Activated CD4-positive, alpha-beta T cell treated with anti-CD3 and anti-CD28 coated beads, Interleukin-2, amount 10 ng/mL, durations not matched to agents 7 days and 5 days (primary cell): ENCODE measurements at regions not wholly inside any gene's neighbourhood (a gene's known extent, or its start where the extent isn't known, plus 50 kb on each side); places are given as distances from the start of the nearest gene placed in this dataset.

Experiments used
- CTCF ChIA-PET: fragments of 350-600 bp; sonication (Branson Sonifier 250); formaldehyde crosslinking; loops from one replicate; lab custom pipeline; 2021; ENCODE audit warnings: antibody characterized with exemption; lab: Charles Lee
- POLR2A ChIA-PET: fragments of 350-600 bp; sonication (Branson Sonifier 250); formaldehyde crosslinking; loops from one replicate; lab custom pipeline; 2021; ENCODE audit warnings: antibody characterized with exemption; lab: Charles Lee
- DNase-seq: peaks from one replicate; pipeline ENCODE4 v3.0.0-alpha.2; 2020
- H3K27ac Mint-ChIP-seq: one replicate; pipeline ENCODE4 v1.8.0; 2021; ENCODE audit warnings: mild to moderate bottlenecking, moderate library complexity, mixed read lengths
- H3K27me3 Mint-ChIP-seq: one replicate; pipeline ENCODE4 v1.8.0; 2021; ENCODE audit warnings: mixed read lengths
- H3K36me3 Mint-ChIP-seq: one replicate; pipeline ENCODE4 v1.8.0; 2021; ENCODE audit warnings: low read depth, mixed read lengths
- H3K4me1 Mint-ChIP-seq: one replicate; pipeline ENCODE4 v1.8.0; 2021; ENCODE audit warnings: mixed read lengths
- H3K4me3 Mint-ChIP-seq: one replicate; pipeline ENCODE4 v1.8.0; 2021; ENCODE audit warnings: mild to moderate bottlenecking, moderate library complexity, mixed read lengths
- H3K9me3 Mint-ChIP-seq: one replicate; pipeline ENCODE4 v1.8.0; 2021; ENCODE audit warnings: mixed read lengths

GRCh38 chr5:169354921-169355320 is 54.0 kb upstream of the SLIT3 start:
- H3K9me3 Mint-ChIP-seq, result no peaks in the 10 kb centered on the region
- POLR2A ChIA-PET, result no interaction called here
- peaks cover 8% of the 10 kb centered on the region for H3K27me3 Mint-ChIP-seq
- no peaks in the 10 kb centered on the region for H3K4me1 Mint-ChIP-seq
- no peaks in the 10 kb centered on the region for H3K36me3 Mint-ChIP-seq
- H3K4me3 Mint-ChIP-seq, result no peak overlapping the region
- no peak overlapping the region for H3K27ac Mint-ChIP-seq
- CTCF ChIA-PET, result no interaction called here
- DNase-seq, result no peak

GRCh38 chr5:169354263-169354662 is 53.3 kb upstream of the SLIT3 start:
- ChIA-PET POLR2A (no interaction called here), CTCF (no interaction called here)
- no peaks in the 10 kb centered on the region for H3K9me3 Mint-ChIP-seq
- H3K36me3 Mint-ChIP-seq, result no peaks in the 10 kb centered on the region
- H3K27ac Mint-ChIP-seq, result no peak overlapping the region
- peaks cover 8% of the 10 kb centered on the region for H3K27me3 Mint-ChIP-seq
- DNase-seq, result no peak
- no peaks in the 10 kb centered on the region for H3K4me1 Mint-ChIP-seq
- H3K4me3 Mint-ChIP-seq, result no peak overlapping the region

- H3K27me3 Mint-ChIP-seq, result peaks cover 8% of the 10 kb centered on the region
- ChIA-PET POLR2A (no interaction called here), CTCF (no interaction called here)
- H3K27ac Mint-ChIP-seq, result no peak overlapping the region
- H3K4me1 Mint-ChIP-seq, result no peaks in the 10 kb centered on the region
- no peaks in the 10 kb centered on the region for H3K36me3 Mint-ChIP-seq
- H3K9me3 Mint-ChIP-seq, result no peaks in the 10 kb centered on the region
- DNase-seq, result no peak
- H3K4me3 Mint-ChIP-seq, result no peak overlapping the region
Observed at GRCh38 chr5:169352901-169353300, 52.0 kb upstream of the SLIT3 start.

GRCh38 chr5:169351721-169352120 is 50.8 kb upstream of the SLIT3 start:
- DNase-seq, result no peak
- CTCF ChIA-PET, result interaction anchor here (1.7 kb wide), 1 partner anchor 12 kb away, joined by 3 read pairs; no protein-coding TSS in a partner anchor
- H3K4me3 Mint-ChIP-seq, result no peak overlapping the region

GRCh38 chr5:169350759-169351240 is 49.9 kb upstream of the SLIT3 start:
- DNase-seq, result no peak
- Mint-ChIP-seq H3K9me3 (no peaks in the 10 kb centered on the region), H3K27ac (no peak overlapping the region), H3K4me1 (no peaks in the 10 kb centered on the region), H3K36me3 (no peaks in the 10 kb centered on the region), H3K27me3 (peaks cover 3% of the 10 kb centered on the region), H3K4me3 (no peak overlapping the region)
- ChIA-PET POLR2A (no interaction called here), CTCF (interaction anchor here (0.8 to 1.7 kb wide), 2 partner anchors 13 to 20 kb away, joined by 3 read pairs; no protein-coding TSS in a partner anchor)

More at GRCh38 chr5:169351721-169352120, 50.8 kb upstream of the SLIT3 start:
- POLR2A ChIA-PET, result no interaction called here
- Mint-ChIP-seq H3K4me1 (no peaks in the 10 kb centered on the region), H3K9me3 (no peaks in the 10 kb centered on the region), H3K27ac (no peak overlapping the region), H3K27me3 (peaks cover 6% of the 10 kb centered on the region), H3K36me3 (no peaks in the 10 kb centered on the region)
